GM19468 (cell line): ENCODE measurements at regions not wholly inside any gene's neighbourhood (a gene's known extent, or its start where the extent isn't known, plus 50 kb on each side); places are given as distances from the start of the nearest gene placed in this dataset.
A peak's percentile ranks its signal among the peaks of the same experiment; 100 is the strongest.

Source experiments
- ATAC-seq: cut with Tn5 transposase; IDR thresholded peaks from one replicate; pipeline ENCODE4 v1.9.1; 2021; ENCODE audit warnings: mild to moderate bottlenecking, moderate library complexity, moderate number of reproducible peaks; ENCODE audit not compliant: unreplicated experiment; ENCODE audit errors: extremely low read depth

DNA sequence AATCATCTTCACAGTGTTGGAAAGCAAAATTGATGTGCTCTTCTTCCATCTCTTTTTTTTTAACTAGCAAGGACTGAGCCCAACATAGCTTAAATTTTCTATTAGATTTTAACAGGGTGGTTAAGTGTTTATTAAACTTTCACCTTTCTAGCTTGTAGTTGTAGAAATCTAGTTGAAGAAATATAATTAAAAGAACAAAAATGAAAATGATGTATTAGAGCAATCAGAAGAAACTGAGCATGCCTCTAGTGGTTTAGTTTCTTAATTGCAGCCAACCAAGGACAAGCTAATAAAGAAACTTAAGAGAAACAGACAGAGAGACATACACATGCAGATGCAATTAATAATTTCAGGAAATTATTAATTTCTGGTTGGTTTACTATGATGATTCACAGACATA is 673.0 kb upstream of the LMO3 start:
- no peak for ATAC-seq

DNA sequence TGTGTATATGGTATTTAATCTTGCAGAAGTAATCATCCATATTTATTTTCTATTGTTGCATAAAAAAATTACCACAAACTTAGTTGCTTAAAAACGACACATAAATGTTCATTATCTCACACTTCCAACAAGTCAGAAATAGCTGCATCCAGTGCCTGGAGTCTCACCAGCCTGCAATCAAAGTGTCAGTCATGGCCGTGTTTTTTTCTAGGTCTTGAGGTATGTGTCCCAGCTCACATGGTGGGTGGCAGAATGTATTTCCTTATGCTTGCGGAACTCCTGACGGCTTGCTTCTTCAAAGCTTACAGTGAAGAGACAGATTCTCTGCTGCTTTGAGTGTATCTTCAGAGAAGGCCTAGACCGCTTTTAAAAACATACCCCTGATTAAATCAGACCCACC is 670.2 kb upstream of the LMO3 start:
- ATAC-seq: no peak

DNA sequence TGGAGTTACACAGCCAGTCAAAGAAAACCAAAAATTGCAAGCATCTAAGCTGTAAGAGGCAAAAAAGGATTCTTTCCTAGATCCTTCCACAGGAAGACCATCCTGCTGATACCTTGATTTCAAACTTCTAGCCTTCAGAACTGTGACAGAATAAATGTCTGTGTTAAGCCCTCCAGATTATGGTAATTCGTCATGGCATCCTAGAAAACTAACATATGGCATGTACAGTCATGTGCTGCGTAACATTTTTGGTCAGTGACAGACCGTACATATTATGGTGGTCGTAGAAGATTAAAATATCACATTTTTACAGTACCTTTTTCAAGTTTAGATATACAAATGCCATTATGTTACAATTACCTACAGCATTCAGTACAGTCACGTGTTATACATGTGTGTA is 660.9 kb upstream of the LMO3 start:
- ATAC-seq: no peak

- no peak for ATAC-seq
Observed at GRCh38 chr12:17264603-17265002, 658.6 kb upstream of the LMO3 start.

DNA sequence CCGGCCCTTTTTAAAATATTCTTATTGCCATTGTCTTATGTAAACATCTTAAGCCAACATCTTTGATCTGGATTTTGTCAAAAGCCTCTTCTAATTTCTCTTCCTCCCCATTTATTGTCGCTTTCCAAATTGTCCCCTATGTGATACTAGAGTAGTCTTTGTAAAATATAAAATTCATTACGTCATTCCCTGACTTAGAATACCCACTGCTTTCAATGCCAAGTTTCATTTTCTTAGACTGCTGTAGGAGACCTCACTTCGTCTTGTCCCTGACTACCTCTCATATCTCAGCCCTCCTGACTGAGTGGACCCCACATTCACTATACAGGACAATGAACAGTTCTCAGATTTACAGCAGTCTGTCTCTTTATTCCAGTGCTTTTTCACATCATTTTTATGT is 633.9 kb upstream of the LMO3 start:
- no peak for ATAC-seq

- ATAC-seq: no peak
Observed at GRCh38 chr12:17235996-17236395, 630.0 kb upstream of the LMO3 start.

- no peak for ATAC-seq
Observed at GRCh38 chr12:17215759-17216570, 610.0 kb upstream of the LMO3 start.

- no peak for ATAC-seq
Observed at GRCh38 chr12:17214929-17215328, 609.0 kb upstream of the LMO3 start.

DNA sequence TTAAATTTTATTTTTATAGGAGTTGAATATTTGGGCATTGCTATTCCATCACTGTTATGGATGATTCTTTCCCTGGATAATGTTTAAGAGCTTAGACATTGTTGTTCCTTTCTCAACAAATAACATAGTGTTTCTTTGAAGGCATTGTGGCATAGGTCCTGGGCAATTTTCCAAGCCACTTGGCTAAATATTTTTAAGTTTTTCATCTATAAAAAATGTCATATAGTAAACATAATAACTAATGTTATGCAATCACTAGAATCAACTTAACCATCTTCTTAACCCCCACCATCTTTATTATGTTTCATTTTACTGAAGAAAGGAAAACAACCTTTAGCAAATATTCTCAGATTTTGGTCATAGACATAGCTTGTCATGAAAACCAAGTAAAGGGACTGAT is 600.6 kb upstream of the LMO3 start:
- no peak for ATAC-seq

- no peak for ATAC-seq
Observed at GRCh38 chr12:17204289-17205054, 598.5 kb upstream of the LMO3 start.

- ATAC-seq: no peak
Observed at GRCh38 chr12:17203497-17203896, 597.5 kb upstream of the LMO3 start.

DNA sequence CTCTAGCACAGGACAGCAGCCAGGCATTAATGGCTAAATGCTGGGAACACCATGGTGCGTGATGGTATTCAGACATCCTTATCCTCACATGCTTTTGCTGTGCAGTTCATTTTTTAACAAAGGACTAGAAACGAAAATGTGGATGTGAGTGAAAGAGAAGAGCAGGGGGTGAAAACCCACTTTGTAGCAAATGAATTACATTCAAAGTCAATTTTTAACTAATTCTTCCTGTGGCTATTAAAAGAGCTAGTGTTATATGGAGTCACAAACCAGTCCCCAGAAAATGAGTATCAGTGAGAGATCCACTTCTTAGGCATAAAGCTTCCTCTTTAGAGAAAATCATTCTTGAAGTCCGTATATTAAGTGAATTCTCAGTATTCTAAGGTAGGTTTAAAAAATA is 592.0 kb upstream of the LMO3 start:
- ATAC-seq: no peak

- no peak for ATAC-seq
Observed at GRCh38 chr12:17192721-17193120, 586.8 kb upstream of the LMO3 start.

GRCh38 chr12:17169726-17170471 is 563.9 kb upstream of the LMO3 start:
- ATAC-seq: peak; percentile 38

GRCh38 chr12:17159506-17160300 is 553.7 kb upstream of the LMO3 start:
- ATAC-seq: no peak

- ATAC-seq: no peak
Observed at GRCh38 chr12:17158201-17158600, 552.2 kb upstream of the LMO3 start.

- no peak for ATAC-seq
Observed at GRCh38 chr12:17151917-17152316, 546.0 kb upstream of the LMO3 start.

- no peak for ATAC-seq
Observed at GRCh38 chr12:17148706-17149105, 542.7 kb upstream of the LMO3 start.

DNA sequence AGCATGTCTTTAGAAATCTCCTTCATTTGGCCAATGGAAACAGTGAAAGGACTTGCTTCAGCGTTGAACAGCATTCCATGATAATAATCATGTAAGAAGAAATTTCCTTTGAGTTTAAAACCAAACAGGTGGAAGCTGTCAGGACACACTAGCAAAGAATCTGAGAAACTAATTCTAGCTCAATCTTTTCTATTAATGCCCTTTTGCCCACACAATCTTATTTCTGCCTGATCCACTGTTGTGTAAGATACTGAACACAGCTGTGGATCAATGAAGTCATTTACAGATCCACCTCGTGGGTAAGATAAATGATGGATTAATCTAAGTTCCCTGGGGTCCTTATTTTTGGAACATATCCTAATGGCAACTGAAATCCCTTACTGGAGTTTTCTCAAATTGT is 536.9 kb upstream of the LMO3 start:
- no peak for ATAC-seq

DNA sequence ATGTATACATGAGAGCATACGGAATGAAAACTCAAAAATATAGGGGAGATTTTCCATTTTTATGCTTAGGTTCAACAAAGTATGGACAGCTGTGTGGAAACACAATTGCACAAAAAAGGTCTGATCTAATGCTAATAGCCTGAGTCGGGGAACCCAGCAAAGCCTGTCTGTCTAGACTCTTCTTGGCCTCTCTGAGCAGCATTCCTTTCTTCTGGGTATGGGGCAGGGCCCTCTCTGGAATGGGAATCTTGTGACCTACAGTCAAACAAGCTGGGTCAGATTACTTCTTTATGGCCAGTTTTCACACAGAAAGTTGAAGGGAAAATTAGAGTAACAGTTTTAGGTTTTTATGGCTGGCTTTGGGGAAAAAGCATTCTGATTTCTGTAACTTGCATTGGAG is 534.0 kb upstream of the LMO3 start:
- ATAC-seq: no peak
